Glutamatergic neuron (in vitro differentiated cells): ENCODE measurements at regions not wholly inside any gene's neighbourhood (a gene's known extent, or its start where the extent isn't known, plus 50 kb on each side); places are given as distances from the start of the nearest gene placed in this dataset.

Experiments used
- DNase-seq: peaks from one replicate; pipeline ENCODE4 v3.0.0; 2022
- H3K27ac Mint-ChIP-seq: one replicate; pipeline ENCODE4 v1.8.0; 2020; ENCODE audit warnings: mild to moderate bottlenecking, mixed read lengths, inconsistent platforms; ENCODE audit not compliant: unreplicated experiment
- H3K27me3 Mint-ChIP-seq: one replicate; pipeline ENCODE4 v1.8.0; 2020; ENCODE audit warnings: mild to moderate bottlenecking, moderate library complexity, mixed read lengths, inconsistent platforms; ENCODE audit not compliant: unreplicated experiment
- H3K36me3 Mint-ChIP-seq: one replicate; pipeline ENCODE4 v1.8.0; 2020; ENCODE audit warnings: mild to moderate bottlenecking, mixed read lengths, inconsistent platforms; ENCODE audit not compliant: unreplicated experiment
- H3K4me1 Mint-ChIP-seq: one replicate; pipeline ENCODE4 v1.8.0; 2020; ENCODE audit warnings: mild to moderate bottlenecking, low read depth, mixed read lengths, inconsistent platforms; ENCODE audit not compliant: unreplicated experiment
- H3K4me3 Mint-ChIP-seq: one replicate; pipeline ENCODE4 v1.8.0; 2020; ENCODE audit warnings: mild to moderate bottlenecking, mixed read lengths, inconsistent platforms; ENCODE audit not compliant: unreplicated experiment
- H3K9me3 Mint-ChIP-seq: one replicate; pipeline ENCODE4 v1.8.0; 2020; ENCODE audit warnings: mild to moderate bottlenecking, moderate library complexity, mixed read lengths, inconsistent platforms; ENCODE audit not compliant: unreplicated experiment
- CTCF ChIP-seq: fragments of 200-600 bp; sonication (generic); IDR thresholded peaks from one replicate; pipeline ENCODE4 v1.5.0; 2021; ENCODE audit not compliant: partially characterized antibody, unreplicated experiment

DNA sequence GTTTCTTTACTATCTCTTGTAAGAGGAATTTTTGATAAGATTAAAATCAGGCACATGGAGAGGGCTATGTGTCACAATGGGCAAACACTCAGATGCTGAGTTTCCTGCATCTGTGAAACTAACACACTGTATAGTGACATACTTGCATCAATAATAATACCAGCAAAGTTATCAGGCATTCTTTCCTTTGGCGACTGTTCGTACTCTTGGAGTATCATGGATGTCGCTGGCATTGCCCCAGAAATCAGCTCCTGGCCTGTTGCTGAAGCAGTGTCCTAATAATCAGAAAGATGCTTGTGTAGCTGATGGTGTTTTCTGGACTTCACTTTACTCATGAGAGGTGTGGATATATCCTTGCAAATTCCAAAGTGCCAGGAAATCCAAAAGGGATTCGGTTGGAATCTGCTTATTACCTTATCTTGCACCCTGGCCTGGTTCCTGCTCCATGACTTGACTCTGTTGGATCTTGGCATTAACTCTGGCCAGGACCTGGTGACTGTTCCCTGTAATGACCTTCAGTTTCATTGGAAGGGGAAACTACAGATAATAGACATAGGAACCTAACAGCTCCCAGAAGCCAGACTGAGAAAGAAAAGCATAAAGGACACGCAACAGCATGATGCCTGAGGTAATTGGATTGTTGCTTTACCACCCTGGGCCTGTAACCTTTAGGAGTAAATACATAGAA is 762.5 kb upstream of the GRIA3 start:
- Mint-ChIP-seq H3K4me3 (no peak overlapping the region), H3K9me3 (no peaks in the 10 kb centered on the region), H3K27me3 (no peaks in the 10 kb centered on the region), H3K27ac (no peak overlapping the region), H3K36me3 (no peaks in the 10 kb centered on the region), H3K4me1 (no peaks in the 10 kb centered on the region)
- no peak for TF ChIP-seq CTCF
- no peak for DNase-seq

DNA sequence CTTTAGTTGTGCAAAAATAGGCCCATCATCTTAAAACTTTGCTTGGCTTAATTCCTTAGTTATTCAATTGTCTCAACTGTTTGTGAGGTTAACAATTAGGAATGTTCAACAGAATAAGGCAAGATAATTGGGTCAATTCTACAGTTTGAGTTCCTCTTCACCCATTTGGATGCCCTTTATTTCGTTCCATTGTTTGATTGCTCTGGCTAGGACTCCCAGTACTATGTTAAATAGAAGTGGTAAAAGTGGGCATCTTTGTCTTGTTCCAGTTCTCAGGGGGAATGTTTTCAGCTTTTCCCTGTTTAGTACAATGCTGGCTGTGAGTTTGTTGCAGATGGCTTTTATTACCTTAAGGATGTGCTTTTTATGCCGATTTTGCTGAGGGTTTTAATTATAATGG is 761.5 kb upstream of the GRIA3 start:
- no peaks in the 10 kb centered on the region for H3K27me3 Mint-ChIP-seq
- H3K27ac Mint-ChIP-seq: no peak overlapping the region
- no peak overlapping the region for H3K4me3 Mint-ChIP-seq
- H3K36me3 Mint-ChIP-seq: no peaks in the 10 kb centered on the region
- no peak for DNase-seq
- no peaks in the 10 kb centered on the region for H3K9me3 Mint-ChIP-seq
- no peaks in the 10 kb centered on the region for H3K4me1 Mint-ChIP-seq
- no peak for TF ChIP-seq CTCF

- no peaks in the 10 kb centered on the region for H3K9me3 Mint-ChIP-seq
- peaks cover 1% of the 10 kb centered on the region for H3K27me3 Mint-ChIP-seq
- no peak for DNase-seq
- H3K27ac Mint-ChIP-seq: no peak overlapping the region
- no peak for TF ChIP-seq CTCF
- H3K36me3 Mint-ChIP-seq: no peaks in the 10 kb centered on the region
- no peak overlapping the region for H3K4me3 Mint-ChIP-seq
- H3K4me1 Mint-ChIP-seq: no peaks in the 10 kb centered on the region
Measured at GRCh38 chrX:122434942-122435341, 749.1 kb upstream of the GRIA3 start.

DNA sequence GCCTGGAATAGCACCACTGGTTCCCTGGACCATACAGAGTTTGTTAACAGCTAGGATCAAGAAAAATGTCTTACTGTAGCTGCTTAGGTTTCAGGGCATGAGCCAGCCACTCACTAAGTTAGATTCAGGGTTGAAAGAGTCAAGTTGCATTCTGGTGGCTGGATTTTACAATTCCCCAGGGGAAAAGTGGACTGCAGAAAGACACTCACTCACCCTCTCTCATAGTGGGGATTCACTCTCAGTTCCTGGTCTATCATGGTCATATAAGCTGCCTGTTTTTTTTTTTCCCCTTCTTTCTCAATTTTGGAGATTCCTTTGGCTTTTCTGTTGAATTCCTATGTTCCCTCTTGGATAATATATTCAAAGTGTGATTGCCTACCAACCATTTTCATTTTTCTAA is 744.2 kb upstream of the GRIA3 start:
- H3K27me3 Mint-ChIP-seq: peaks cover 1% of the 10 kb centered on the region
- no peaks in the 10 kb centered on the region for H3K4me1 Mint-ChIP-seq
- H3K9me3 Mint-ChIP-seq: no peaks in the 10 kb centered on the region
- no peak overlapping the region for H3K4me3 Mint-ChIP-seq
- H3K27ac Mint-ChIP-seq: no peak overlapping the region
- no peaks in the 10 kb centered on the region for H3K36me3 Mint-ChIP-seq
- TF ChIP-seq CTCF: no peak
- no peak for DNase-seq

GRCh38 chrX:122440832-122441231 is 743.2 kb upstream of the GRIA3 start:
- H3K4me1 Mint-ChIP-seq: no peaks in the 10 kb centered on the region
- no peak overlapping the region for H3K4me3 Mint-ChIP-seq
- H3K9me3 Mint-ChIP-seq: no peaks in the 10 kb centered on the region
- peaks cover 1% of the 10 kb centered on the region for H3K27me3 Mint-ChIP-seq
- H3K27ac Mint-ChIP-seq: no peak overlapping the region
- no peak for DNase-seq
- no peaks in the 10 kb centered on the region for H3K36me3 Mint-ChIP-seq
- no peak for TF ChIP-seq CTCF
